HG03575 (cell line): ENCODE measurements at regions not wholly inside any gene's neighbourhood (a gene's known extent, or its start where the extent isn't known, plus 50 kb on each side); places are given as distances from the start of the nearest gene placed in this dataset.

ENCODE experiments used
- ATAC-seq: cut with Tn5 transposase; IDR thresholded peaks from one replicate; pipeline ENCODE4 v1.9.1; 2021; ENCODE audit not compliant: unreplicated experiment, insufficient number of reproducible peaks, low FRiP score; ENCODE audit errors: extremely low read depth

DNA sequence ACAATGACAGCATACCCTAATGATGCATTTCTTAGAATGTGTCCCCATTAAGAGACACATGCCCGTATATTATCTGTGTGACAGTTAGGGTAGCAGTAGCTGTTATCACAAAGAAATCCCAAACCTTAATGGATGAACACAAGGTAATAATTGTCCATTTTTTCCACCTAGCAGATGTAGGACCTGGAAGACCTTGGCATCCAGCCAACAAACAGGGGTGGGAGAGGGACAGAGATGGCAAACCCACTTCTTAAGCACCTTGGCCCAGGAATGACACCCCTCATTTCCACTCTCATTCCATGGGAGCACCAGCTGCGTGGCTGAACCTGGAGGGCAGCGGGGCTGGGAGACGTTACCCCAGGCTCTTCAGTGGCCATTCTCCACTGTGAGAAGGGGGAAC, 679.0 kb downstream of the AACS start:
- no peak for ATAC-seq

DNA sequence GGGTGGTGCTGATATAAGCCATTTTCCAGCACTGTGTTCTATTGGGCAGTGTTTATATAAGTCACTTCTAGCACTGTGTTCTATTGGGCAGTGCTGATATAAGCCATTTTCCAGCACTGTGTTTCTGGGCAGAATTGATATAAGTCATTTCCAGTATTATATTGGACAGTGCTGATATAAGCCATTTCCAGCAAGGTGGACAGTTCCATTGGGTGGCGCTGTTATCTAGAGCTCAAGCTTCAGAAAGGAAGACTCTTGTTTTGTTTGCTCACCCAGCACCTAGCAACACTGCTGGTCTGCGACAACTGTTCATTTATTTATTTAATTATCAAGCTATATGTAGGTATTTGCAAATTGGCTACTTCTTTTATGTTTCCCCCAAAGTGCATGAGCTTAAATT, 690.3 kb downstream of the AACS start:
- no peak for ATAC-seq

DNA sequence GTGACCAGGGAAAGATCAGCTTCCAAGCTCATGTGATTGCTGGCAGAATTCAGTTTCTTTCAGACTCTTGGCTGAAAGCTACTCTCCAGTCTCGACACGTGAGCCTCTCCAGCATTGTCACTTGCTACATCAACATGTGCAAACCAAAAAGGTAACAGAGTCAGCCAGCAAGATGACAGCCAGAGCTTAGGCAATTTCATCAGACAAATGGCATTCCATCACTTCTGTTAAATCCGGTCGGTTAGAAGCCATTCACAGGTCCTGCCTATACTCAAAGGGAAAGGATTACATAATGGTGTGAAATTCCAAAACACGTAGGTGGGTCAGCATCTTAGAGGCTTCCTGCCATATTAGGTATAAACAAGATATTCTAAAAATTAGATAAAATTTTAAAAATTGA, 700.9 kb downstream of the AACS start:
- ATAC-seq = no peak

DNA sequence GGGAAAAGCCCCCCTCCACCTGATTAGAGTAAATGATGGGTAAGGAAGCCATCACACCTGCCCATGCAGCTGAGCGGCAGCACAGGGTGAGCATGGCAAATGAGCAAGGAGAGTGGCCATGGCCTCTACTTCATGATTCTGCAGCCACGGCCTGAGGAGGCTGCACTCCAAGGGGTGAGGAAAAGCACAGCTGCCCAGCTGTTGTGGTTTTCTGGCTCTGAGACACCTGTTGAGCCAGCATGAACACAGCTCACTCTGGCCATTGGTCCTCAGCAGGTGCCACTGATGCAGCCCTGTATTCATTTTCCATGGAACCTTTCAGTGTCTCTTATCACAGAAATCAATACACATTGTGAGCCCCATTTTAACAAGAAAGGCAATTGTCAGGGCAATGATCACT, 707.2 kb downstream of the AACS start:
- no peak for ATAC-seq

DNA sequence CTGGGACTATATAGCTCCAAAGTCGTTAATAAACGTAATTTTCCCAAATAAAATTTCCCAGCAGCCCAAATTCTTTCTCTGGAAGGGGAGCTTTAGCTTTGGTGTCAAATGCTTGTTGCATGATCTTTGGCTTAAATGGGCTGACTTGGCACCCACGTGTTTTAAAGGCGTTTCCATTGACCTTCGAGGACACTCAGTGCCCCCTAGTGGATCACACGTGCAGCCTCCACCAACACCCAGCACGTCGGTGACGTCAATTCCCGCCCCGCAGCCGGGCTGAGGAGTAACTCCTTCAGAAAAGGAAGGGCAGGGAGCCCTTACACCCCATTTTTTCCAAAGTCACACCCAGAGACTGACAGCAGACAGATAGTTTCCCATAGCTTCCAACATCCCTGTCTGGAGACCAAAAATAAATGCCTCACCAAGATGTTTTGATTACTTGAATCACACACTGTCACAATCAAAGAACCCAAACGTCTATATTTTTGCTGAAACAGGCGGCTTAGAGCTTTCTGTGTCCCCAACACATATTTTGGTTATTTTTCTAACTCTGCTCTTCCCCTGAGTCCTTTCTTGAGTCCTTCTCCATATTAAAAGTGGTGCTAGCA, 707.9 kb downstream of the AACS start:
- ATAC-seq = no peak

DNA sequence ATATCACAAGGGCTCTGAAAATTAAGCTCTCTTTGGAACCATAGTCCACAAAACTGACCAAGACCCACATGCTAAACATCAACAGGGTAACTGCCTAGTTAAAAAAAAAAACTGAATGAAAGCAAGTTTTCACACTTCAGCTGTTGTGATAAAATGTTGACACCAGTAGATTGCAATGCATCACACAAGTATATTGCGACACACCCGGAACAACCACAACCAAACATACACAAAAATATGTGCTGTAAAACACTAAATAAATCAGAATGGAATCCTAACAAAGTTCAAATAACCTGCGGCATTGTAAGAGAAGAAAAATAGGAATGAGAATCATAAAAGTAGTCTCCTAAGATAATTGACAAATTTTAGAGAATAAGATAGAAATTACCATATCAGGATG, 710.3 kb downstream of the AACS start:
- no peak for ATAC-seq

DNA sequence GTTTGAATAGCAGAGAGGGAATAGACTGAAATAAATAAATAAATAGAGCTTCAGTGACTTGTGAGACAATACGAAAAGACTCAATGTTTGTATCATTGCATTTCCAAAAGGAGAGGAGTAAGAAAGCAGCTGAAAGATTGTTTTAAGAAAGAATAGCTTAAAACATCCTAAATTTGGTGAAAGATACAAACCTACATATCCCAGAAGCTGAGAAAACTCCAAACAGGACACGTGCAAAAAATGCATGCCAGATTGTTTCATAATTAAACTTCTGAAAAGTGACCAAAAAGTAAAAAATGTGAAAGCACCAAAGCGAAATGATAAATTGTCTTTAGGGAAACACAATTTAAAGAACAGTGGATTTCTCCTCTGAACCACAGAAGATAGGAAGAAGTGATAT, 711.0 kb downstream of the AACS start:
- ATAC-seq = no peak

DNA sequence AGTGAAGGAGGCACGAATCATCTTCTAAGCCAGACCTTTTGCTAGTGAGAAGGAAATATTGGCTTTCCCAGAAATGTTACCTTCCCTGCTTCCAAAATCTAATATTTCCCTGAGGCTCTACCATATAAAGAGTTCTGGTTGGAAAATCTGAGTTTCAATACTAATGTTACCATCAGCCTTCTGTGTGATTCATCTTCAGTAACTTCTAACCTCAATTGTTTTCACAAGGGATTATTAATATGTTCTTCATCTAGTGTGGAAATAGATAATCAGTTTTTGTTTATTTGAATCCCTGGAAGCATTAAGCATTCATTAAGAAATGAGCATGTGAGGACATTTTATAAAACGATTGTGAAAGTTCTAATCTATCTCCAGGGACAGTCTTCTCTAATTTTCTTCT, 720.9 kb downstream of the AACS start:
- ATAC-seq = no peak

DNA sequence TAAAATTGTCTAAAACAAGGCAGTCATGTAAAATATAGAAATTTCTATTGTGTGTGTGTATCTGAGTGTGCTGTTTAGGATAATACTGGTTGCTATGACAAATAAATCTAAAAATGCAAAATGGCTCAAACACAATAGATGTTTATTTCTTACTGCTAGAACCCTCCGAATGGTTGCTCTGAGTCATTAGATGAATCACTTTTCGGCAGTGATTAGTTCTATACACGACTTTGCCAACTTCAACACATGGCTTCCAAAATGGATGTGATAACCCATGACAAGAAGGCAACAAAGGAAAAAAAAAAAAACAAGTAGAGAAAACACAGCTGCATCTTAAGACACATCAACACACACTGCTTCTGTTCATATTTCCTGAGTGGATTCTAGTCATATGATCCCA, 729.2 kb downstream of the AACS start:
- no peak for ATAC-seq

DNA sequence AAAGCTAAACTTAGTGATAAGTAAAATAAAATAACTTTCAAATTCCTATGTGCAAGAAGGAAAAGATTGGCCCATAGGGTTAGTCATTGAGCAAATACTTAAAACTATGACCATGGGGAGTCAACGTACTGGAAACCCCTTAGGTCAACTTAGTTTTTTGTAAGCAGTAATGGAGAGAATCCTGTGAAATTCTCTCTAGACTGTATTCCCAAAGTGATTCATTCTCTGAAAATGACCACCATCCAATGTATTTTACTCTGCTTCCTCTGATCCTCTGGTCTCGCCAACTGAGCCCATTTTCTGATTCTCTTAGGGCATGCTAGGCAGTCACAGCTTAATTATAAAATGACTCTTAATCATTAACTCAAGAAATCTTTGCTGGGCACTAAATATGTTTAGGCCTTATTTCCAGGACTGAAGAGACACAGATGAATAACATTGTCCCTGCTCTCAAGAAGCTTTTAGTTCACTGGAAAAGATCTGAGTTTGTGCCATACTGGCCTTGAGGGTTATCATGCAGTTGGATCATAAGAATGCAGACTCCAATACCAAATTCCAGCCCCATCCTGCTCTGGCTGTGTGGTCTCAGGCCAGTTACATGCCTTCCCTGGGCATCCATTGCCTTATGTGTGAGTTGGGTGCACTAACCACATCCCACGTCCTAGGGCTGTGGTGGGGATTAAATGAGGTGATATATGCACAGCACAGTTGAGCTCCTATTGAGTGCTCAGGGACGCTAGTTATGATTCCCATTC, 732.4 kb downstream of the AACS start:
- ATAC-seq = no peak

DNA sequence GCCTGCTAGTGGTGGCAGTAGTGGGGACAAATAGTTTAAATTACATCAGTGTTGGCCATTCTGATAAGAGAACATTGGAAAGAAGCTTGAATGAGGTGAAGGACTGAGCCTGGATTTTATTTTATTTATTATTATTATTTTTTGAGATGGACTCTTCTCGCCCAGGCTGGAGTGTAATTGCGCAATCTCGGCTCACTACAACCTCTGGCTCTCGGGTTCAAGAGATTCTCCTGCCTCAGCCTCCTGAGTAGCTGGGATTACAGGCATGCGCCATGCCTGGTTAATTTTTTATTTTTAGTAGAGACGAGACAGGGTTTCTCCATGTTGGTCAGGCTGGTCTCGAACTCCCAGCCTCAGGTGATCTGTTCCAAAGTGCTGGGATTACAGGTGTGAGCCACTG, 739.4 kb downstream of the AACS start:
- ATAC-seq = no peak

DNA sequence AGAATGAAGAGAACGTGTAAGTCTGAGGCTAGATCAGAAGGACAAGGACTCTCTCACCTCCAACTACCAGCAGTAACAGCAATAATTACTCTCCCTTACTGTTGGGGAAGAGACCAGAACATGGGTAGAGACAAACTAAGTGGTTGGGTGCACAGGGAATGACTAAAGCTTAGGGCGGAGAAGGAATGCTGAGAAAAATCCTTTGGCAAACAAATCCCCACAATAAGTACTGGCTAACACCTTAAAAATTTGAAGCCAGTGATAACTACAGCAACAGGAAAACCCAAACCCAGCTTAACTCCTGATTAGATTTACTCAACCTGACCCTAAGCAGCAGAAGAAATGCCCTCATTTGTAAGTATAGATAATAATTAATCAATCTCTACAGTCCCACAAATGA, 759.0 kb downstream of the AACS start:
- ATAC-seq = no peak

DNA sequence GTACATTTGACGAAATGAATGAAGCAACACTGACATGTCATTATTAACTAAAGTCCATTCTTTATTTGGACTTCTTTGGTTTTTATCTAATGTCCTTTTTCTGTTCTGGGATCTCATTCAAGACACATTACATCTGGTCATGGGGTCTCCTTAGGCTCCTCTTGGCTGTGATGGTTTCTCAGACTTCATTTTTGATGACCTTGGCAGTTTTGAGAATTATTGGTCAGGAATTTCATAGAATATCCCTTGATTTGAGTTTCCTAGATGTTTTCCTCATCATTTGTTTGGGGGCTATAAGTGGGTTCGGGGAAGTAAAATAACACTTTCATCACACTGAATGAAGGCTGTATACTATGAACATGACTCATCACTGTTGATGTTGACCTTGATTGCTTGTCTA, 770.6 kb downstream of the AACS start:
- ATAC-seq = no peak

DNA sequence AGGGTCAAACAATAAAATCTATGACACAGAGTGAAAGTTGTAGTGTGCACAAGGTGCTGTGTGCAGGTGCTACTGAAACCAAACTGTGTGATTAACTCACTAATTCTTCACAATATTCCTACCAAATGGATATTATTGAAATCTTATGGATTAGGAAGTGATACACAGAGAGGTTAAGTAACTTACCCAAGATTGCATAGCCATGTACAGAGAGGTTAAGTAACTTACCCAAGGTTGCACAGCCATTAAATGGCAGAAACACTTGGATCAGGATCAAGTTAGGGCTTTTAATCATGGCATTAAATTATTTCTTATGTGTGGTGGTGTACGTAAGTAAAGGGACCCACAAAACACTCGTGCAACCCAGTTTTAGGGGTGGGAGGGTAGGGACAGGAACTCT, 771.4 kb downstream of the AACS start:
- ATAC-seq = no peak

DNA sequence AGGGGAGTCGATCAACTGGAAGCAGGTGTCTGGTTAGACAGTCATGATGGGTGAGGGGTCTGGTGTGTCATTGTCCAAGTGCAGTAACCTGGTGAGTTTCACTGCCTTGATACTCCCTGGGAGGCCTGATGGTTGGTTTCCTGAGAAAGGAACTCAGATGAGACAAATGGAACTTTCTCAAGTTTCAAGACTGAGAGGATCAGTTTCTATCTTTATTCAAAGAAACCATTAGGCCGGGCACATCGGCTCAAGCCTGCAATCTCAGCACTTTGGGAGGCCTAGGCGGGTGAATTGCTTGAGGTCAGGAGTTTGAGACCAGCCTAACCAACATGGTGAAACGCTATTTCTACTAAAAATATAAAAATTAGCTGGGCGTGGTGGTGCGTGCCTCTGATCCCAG, 776.1 kb downstream of the AACS start:
- ATAC-seq = no peak

DNA sequence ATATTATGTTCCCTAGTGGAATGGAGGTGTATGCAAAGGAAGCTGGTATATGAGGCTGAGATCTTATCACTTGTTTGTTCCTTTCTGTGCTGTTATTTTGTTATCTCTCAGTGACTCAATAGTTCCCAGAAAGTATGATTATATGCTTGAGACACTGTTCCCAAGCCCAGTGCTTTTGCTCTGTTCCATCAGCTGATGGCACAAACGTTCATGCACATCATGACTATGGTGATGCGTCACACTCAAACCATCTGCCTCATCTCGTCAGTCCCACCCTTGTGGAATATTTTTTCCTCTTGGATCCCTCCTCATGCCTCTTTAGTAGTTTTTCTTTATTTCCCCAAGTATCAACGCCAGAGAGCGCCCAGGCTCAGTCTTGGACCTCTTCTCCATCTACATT, 786.9 kb downstream of the AACS start:
- ATAC-seq = no peak

DNA sequence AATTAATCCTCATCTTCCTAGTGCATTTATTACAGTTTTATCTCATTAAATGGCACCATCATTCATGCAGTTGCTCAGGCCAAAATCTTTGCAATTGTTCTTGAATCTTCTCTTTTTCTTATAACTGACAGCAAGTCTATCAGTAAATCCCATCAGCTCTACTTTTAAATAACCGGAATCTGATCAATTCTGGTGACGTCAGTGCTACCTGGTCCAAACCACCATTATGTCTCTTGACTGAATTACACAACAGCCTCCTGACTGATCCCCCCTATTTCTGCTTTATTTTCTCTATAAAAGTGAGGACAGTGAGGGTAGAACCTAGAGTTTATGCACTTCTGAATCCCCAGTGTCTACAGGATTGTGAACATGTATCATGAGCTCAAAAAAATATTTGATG, 787.4 kb downstream of the AACS start:
- ATAC-seq = no peak

DNA sequence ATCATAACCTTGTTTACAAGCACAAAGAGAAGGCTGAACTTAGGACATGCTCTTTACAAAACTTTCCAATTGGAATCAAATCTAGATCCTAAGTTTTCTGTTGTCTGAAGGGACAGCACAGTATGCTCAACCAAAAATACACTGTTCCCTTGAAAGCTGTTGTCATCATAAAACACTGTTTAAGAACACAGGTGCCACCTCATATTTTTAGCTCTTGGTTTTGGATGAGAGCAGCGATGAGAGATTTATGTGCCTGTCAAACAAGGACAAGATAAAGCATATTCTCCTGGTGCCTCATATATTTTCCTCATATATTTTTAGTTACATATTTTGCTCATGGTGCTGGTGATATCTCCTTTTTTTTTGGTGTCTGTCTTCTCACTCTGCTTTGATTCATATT, 788.4 kb downstream of the AACS start:
- ATAC-seq = no peak

DNA sequence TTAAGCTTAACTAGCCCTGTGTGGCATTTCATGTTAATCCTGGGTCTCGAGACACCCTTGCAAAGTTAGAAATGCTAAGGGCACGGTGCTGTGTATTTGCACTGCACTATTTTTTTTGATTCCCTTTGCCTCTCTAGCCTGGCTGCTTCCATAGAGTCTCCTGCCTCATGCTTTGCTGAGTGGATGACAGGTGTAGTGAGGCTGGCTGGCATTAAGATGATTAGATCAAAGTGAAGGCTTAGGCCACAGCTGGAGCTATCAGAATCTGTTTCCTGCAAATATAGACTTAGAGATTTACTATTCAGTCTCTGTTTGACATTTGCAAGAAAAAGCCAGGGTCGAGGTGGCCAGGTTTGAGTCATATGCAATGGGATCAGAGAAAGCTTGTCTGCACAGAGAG, 791.1 kb downstream of the AACS start:
- ATAC-seq = no peak

DNA sequence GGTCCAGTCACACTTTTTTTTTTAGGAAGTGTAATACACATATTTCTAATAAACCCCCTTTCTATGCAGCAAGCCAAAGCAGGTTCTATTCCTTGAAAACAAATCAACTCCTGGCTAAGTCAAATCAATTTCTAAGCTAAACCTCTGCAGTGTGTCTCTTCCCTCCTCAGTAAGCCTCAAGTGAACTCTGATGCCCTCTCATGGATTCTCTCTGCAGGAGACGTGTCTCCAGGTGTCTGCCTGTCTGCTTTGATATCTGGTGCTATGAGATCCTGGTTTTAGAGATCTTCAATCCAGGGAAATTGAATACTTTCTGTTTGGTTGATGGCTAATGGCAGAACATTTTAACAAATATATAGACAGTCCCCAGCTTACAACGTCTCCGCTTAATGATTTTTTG, 791.7 kb downstream of the AACS start:
- no peak for ATAC-seq

DNA sequence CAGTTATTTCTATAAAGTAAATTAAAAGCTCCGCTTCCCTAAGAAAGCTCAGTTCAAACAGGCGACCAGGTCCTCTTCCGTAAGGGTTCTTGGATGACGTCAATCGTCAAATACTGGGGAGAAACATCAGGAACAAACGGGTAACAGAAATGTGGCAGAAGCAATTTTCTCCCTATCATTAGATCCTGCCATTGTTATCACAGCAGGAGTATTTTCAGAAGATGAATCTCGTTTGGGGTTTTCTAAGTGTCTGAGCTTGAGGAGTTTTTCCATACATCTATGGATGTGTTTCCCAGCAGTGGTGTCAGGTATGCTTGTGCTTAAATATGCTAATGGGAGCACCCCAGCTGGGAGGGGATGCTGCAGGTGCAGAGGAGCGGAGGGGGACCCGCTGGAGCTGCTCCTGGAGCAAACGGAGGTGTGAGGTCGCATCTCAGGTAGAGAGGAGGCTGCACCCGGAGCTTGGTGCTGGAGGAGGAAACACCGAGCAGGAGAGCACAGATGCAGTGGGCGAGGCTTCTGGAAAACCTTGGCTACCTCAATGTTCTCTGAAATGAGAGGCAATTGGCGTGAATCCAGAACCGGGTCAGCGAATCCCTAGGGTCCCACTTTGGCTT, 795.5 kb downstream of the AACS start:
- ATAC-seq = no peak
